ENCODE measurements at regions not wholly inside any gene's neighbourhood (a gene's known extent, or its start where the extent isn't known, plus 50 kb on each side); places are given as distances from the start of the nearest gene placed in this dataset.
"Not testable (repeated sequence)": the region's sequence is repeated elsewhere in the genome, so short reads cannot be mapped to it uniquely, and the experiment has no call there.

- DNase-seq (ENCODE audit: low spot score): no peak
Measured at GRCh38 chr10:34058845-34059614, 724.6 kb upstream of the NRP1 start.

- not testable (repeated sequence) for DNase-seq (ENCODE audit: low spot score)
Measured at GRCh38 chr10:34055410-34055985, 721.0 kb upstream of the NRP1 start.

- DNase-seq (ENCODE audit: low spot score): no peak
Measured at GRCh38 chr10:34049887-34050286, 715.4 kb upstream of the NRP1 start.

- DNase-seq (ENCODE audit: low spot score): no peak
Measured at GRCh38 chr10:34049469-34049868, 715.0 kb upstream of the NRP1 start.

- no peak for DNase-seq (ENCODE audit: low spot score)
Measured at GRCh38 chr10:34047389-34047788, 712.9 kb upstream of the NRP1 start.

GRCh38 chr10:34046506-34047034 lies 712.1 kb upstream of the NRP1 start:
- DNase-seq (ENCODE audit: low spot score): no peak

GRCh38 chr10:34045571-34046190 lies 711.2 kb upstream of the NRP1 start:
- DNase-seq (ENCODE audit: low spot score): no peak

GRCh38 chr10:34041871-34042270 lies 707.4 kb upstream of the NRP1 start:
- DNase-seq (ENCODE audit: low spot score): no peak

GRCh38 chr10:34037499-34037898 lies 703.0 kb upstream of the NRP1 start:
- no peak for DNase-seq (ENCODE audit: low spot score)

- DNase-seq (ENCODE audit: low spot score): not testable (repeated sequence)
Measured at GRCh38 chr10:34035241-34035790, 700.8 kb upstream of the NRP1 start.

GRCh38 chr10:34033078-34033477 lies 698.6 kb upstream of the NRP1 start:
- DNase-seq (ENCODE audit: low spot score): no peak

GRCh38 chr10:34032564-34032963 lies 698.1 kb upstream of the NRP1 start:
- no peak for DNase-seq (ENCODE audit: low spot score)

- DNase-seq (ENCODE audit: low spot score): no peak
Measured at GRCh38 chr10:34031400-34031799, 696.9 kb upstream of the NRP1 start.

GRCh38 chr10:34029455-34029854 lies 695.0 kb upstream of the NRP1 start:
- DNase-seq (ENCODE audit: low spot score): no peak

- DNase-seq (ENCODE audit: low spot score): no peak
Measured at GRCh38 chr10:34028936-34029335, 694.5 kb upstream of the NRP1 start.

GRCh38 chr10:34024693-34025425 lies 690.4 kb upstream of the NRP1 start:
- DNase-seq (ENCODE audit: low spot score): peak; percentile 58

GRCh38 chr10:34024282-34024681 lies 689.8 kb upstream of the NRP1 start:
- DNase-seq (ENCODE audit: low spot score): no peak

- DNase-seq (ENCODE audit: low spot score): no peak
Measured at GRCh38 chr10:34022195-34022594, 687.7 kb upstream of the NRP1 start.

GRCh38 chr10:34018784-34019183 lies 684.3 kb upstream of the NRP1 start:
- DNase-seq (ENCODE audit: low spot score): no peak

- no peak for DNase-seq (ENCODE audit: low spot score)
Measured at GRCh38 chr10:34018129-34018528, 683.7 kb upstream of the NRP1 start.

- peak; percentile 54 for DNase-seq (ENCODE audit: low spot score)
Measured at GRCh38 chr10:34017281-34017680, 682.8 kb upstream of the NRP1 start.

- DNase-seq (ENCODE audit: low spot score): no peak
Measured at GRCh38 chr10:34016576-34016975, 682.1 kb upstream of the NRP1 start.
